ENCODE measurements at regions not wholly inside any gene's neighbourhood (a gene's known extent, or its start where the extent isn't known, plus 50 kb on each side); places are given as distances from the start of the nearest gene placed in this dataset.
"Not testable (repeated sequence)": the region's sequence is repeated elsewhere in the genome, so short reads cannot be mapped to it uniquely, and the experiment has no call there.

- DNase-seq (ENCODE audit: low spot score), result no peak
Measured at GRCh38 chr6:113779656-113780055, 77.5 kb upstream of the MARCKS start.

GRCh38 chr6:113782636-113783035, 74.5 kb upstream of the MARCKS start:
- no peak for TF ChIP-seq CTCF (IDR thresholded peaks at IDR 0.05; ENCODE audit: extremely low read depth, missing control alignments)
- no peak for DNase-seq (ENCODE audit: low spot score)

More at GRCh38 chr6:113779656-113780055, 77.5 kb upstream of the MARCKS start:
- TF ChIP-seq CTCF (IDR thresholded peaks at IDR 0.05; ENCODE audit: extremely low read depth, missing control alignments), result no peak

- no peak for DNase-seq (ENCODE audit: low spot score)
- TF ChIP-seq CTCF (IDR thresholded peaks at IDR 0.05; ENCODE audit: extremely low read depth, missing control alignments), result no peak
Measured at GRCh38 chr6:113786168-113786567, 71.0 kb upstream of the MARCKS start.

GRCh38 chr6:113788586-113788985, 68.6 kb upstream of the MARCKS start:
- TF ChIP-seq CTCF (IDR thresholded peaks at IDR 0.05; ENCODE audit: extremely low read depth, missing control alignments), result no peak
- DNase-seq (ENCODE audit: low spot score), result no peak

- DNase-seq (ENCODE audit: low spot score), result not testable (repeated sequence)
Measured at GRCh38 chr6:113791225-113791624, 65.9 kb upstream of the MARCKS start.

- not testable (repeated sequence) for DNase-seq (ENCODE audit: low spot score)
Measured at GRCh38 chr6:113795371-113795770, 61.8 kb upstream of the MARCKS start.

GRCh38 chr6:113796038-113796437, 61.1 kb upstream of the MARCKS start:
- no peak for DNase-seq (ENCODE audit: low spot score)
- TF ChIP-seq CTCF (IDR thresholded peaks at IDR 0.05; ENCODE audit: extremely low read depth, missing control alignments), result no peak

GRCh38 chr6:113802779-113803178, 54.4 kb upstream of the MARCKS start:
- TF ChIP-seq CTCF (IDR thresholded peaks at IDR 0.05; ENCODE audit: extremely low read depth, missing control alignments), result no peak
- no peak for DNase-seq (ENCODE audit: low spot score)

Data from GM20000 (cell line).